GM19397 (cell line): ENCODE measurements at regions not wholly inside any gene's neighbourhood (a gene's known extent, or its start where the extent isn't known, plus 50 kb on each side); places are given as distances from the start of the nearest gene placed in this dataset.

Source experiments
- ATAC-seq: cut with Tn5 transposase; IDR thresholded peaks from one replicate; pipeline ENCODE4 v1.9.1; 2021; ENCODE audit warnings: mild to moderate bottlenecking, moderate library complexity; ENCODE audit not compliant: unreplicated experiment

DNA sequence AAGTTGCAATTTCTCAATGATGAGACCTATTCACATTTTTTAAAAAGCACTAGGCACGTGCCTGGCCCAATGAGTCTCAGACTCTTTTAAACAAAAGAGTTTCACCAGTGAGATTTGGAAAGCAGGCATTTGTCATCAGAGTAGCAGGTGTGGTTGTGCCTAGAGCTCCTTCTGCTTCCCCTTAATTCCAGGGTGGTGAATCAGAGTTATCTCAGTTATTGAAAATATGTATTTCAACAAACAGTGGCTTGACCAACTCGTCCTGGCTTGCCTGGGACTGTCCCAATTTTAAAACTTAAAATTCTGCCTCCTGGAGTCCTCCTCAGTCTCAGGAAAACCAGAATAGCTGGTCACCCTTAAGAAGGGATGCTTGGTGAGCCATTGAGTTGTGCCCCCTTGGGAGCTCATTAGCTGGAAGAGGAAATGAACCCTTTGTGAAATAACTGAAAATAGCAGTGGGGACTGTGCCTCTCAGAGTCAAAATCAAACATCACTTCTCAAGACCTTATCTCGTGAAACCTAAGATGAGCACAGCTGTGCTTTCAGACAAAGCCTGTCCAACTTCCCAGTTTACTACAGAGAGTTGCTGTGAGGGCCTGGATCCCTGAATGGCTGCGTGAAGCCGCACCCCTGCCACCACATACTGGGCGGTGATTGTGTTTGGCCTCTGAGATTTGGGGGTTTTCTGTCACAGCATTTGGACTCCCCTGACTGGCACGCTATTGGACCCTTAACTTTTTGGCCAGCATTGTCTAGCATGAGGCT is 116.3 kb downstream of the ANKRD60 start:
- no peak for ATAC-seq

DNA sequence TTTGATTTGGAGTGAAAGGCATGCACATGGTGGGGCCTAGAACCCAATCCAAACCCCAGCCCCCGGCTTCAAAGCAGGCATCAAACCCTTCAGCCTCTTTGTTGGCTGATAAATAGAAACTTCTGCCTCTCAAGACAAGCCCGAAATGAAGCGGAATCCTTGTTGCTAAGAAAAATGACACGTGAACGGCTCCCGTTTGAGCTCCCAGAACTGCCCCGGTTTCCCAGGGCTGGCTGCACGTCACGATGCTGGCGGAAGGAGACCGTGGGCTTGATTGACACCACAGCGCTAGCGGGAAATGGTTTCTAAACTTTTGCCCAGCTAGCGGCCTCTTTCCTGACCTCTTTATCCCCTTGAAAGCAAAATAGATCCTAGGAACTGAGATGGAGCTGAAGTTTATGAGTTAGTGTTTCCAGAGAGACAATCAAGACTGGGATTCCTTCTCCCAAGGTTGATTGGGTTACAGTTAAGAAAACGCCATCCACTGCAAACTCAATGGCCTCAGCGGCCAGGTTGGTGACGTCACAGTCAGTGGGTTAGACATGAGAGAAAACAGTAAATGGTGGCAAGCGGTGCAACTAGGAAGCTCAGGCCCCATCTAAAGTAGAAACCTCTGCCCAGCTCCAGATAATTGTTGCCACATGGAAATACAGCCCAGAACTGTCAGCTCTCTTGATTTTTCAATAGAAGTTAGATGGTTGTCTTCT is 117.0 kb downstream of the ANKRD60 start:
- no peak for ATAC-seq

GRCh38 chr20:58109918-58110635 is 118.4 kb downstream of the ANKRD60 start:
- no peak for ATAC-seq

- ATAC-seq, result no peak
Measured at GRCh38 chr20:58109126-58109880, 119.2 kb downstream of the ANKRD60 start.

- no peak for ATAC-seq
Measured at GRCh38 chr20:58107533-58107932, 120.9 kb downstream of the ANKRD60 start.

- ATAC-seq, result no peak
Measured at GRCh38 chr20:58106143-58106750, 122.2 kb downstream of the ANKRD60 start.

- ATAC-seq, result no peak
Measured at GRCh38 chr20:58103961-58104360, 124.5 kb downstream of the ANKRD60 start.

DNA sequence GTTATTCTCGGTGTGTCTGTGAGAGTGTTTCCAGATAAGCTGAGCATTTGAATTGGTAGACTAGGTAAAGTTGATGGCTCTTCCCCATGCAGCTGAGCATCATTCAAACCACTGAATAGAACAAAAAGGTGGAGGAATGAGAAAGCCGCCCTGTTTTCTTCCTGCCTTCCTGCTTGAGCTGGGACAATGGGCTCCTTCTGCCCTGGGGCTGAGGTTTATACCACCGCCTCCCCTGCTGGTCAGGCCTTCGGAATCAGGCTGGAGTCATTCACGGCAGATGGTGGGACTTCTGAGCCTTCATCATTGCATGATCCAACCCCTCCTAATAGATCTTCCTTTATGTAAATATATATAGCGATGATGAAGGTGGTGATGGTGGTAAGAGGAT is 124.9 kb downstream of the ANKRD60 start:
- ATAC-seq, result no peak

GRCh38 chr20:58102744-58103516 is 125.5 kb downstream of the ANKRD60 start:
- no peak for ATAC-seq

- no peak for ATAC-seq
Measured at GRCh38 chr20:58102261-58102660, 126.2 kb downstream of the ANKRD60 start.

GRCh38 chr20:58100731-58101356 is 127.6 kb downstream of the ANKRD60 start:
- no peak for ATAC-seq

DNA sequence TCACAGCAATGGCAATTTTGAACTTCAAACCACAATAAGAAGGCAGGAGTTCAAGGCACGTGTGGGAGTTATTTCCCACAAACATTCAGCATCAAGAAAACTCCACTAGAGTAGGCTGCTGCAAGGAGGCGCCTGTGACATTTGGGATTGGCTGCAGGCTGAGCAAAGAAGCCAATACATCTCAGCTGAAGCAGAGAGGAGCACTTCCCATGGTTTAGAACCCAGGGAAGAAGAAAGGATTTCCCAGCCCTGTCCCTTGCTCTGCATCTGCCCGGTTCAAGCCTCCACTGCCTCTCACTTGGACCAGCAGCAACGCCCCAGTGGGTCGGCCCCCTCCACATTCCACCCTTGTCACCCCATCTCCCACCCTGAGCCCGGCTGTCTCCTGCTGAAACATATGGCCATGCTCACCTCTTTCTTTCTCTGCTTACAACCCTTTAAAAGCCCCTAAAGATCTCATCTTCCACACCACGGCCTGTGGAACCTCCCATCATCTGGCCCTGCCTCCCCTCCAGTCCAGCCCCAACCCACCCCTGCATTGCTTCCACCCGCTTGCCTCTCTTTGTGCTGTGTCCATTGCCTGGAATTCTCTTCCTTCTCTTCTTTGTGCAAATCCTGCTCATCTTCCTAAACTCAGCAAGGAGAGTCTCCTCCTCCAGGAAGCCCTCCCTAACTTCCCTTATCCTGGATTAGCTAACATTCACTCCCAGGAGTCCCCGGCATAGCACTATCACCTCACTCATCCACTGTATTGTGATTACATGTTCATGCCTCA is 128.3 kb downstream of the ANKRD60 start:
- ATAC-seq, result no peak

DNA sequence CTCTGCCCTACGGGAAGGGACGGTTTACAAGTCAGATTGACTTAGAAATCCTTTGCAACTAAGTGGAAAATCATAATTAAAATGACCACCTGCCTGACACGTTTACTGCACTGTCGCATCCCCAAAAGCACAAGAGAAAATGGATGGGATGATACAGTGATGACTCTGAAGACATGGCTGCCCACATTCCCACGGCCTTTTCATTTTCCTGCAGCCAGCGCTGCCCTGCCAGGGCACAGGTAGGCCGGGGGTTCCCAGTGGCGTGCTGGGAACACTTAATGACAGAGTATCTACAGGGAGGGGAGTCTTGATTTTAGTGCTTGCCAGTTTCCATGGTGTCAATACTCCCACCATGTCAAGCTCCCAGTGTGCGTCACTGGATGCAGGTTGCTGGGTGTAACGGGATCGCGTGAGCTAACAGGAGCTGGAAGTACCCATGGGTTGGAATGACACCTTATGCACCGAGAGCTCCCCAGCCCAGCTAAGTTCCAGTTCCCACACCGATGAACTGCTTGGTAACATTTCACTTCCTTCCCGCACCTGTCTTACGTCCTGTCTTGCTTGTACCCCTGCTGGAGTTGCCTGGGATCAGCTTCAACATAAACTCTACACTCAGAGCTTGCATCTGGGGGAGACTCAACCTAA is 129.0 kb downstream of the ANKRD60 start:
- ATAC-seq, result no peak

- no peak for ATAC-seq
Measured at GRCh38 chr20:58098571-58098970, 129.9 kb downstream of the ANKRD60 start.

- no peak for ATAC-seq
Measured at GRCh38 chr20:58097943-58098342, 130.5 kb downstream of the ANKRD60 start.

DNA sequence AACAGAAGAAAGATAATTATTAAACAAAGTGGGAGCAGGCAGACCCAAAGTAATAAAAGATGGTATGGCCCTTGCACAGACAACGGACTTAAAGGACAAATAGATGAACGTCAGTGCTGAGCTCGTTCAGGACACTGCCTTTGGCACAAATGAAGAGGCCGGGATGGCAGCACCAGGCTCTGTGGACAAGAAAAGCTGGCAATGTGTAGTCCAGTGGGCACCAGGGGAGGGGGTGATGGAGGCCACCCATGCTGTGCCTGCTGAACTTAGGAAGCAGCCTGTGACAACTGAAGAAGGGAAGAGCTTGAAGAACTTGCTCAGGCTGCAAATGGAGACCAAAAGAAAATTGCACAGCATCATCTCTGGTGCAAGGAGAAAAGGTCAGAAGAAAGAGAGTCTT is 131.0 kb downstream of the ANKRD60 start:
- no peak for ATAC-seq

DNA sequence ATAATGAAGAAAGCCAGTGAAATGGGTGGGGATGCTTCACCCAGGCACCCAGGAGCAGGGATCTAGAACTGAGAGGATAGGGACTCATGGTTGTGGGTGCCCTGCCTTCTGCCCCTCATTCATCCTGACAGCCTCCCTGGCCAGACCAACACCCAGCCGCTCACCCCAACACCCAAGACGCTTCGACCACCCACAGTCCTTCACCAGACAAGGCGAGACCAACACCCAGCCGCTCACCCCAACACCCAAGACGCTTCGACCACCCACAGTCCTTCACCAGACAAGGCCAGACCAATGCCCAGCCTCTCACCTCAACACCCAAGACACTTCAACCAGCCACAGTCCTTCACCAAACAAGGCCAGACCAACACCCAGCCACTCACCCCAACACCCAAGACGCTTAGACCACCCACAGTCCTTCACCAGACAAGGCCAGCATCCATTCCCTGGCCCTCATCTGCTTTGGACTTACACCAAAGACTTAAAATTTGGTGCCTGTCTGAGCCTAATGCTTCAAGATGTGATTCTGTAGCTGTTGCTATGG is 131.5 kb downstream of the ANKRD60 start:
- no peak for ATAC-seq

GRCh38 chr20:58094698-58095097 is 133.8 kb downstream of the ANKRD60 start:
- no peak for ATAC-seq
